ENCODE measurements at regions not wholly inside any gene's neighbourhood (a gene's known extent, or its start where the extent isn't known, plus 50 kb on each side); places are given as distances from the start of the nearest gene placed in this dataset.
A peak's percentile ranks its signal among the peaks of the same experiment; 100 is the strongest.

- DNase-seq (no peak), ATAC-seq (no peak)
- no peaks in the 10 kb centered on the region for H3K27me3 ChIP-seq
- TF ChIP-seq CTCF (IDR thresholded peaks at IDR 0.05) (no peak), POLR2A (IDR thresholded peaks at IDR 0.05) (no peak)
- H3K9me3 ChIP-seq: no peaks in the 10 kb centered on the region
- peaks cover 31% of the 10 kb centered on the region for H3K4me1 ChIP-seq
- H3K27ac ChIP-seq: no peak overlapping the region
- 88 to 94% methylated on average over 6 to 15 of the region's 17 CpGs for WGBS, 2 donors
- no peak overlapping the region for H3K4me3 ChIP-seq
- intact Hi-C loops (cut with DNase I): no loop called here
- no peaks in the 10 kb centered on the region for H3K36me3 ChIP-seq (replicated peaks in 1 of 2; ENCODE audit: insufficient read depth in 1 of 2, low read depth in 2 of 2)
These were observed 87.3 kb upstream of the CACUL1 start for GRCh38 chr10:118841881-118842605.

DNA sequence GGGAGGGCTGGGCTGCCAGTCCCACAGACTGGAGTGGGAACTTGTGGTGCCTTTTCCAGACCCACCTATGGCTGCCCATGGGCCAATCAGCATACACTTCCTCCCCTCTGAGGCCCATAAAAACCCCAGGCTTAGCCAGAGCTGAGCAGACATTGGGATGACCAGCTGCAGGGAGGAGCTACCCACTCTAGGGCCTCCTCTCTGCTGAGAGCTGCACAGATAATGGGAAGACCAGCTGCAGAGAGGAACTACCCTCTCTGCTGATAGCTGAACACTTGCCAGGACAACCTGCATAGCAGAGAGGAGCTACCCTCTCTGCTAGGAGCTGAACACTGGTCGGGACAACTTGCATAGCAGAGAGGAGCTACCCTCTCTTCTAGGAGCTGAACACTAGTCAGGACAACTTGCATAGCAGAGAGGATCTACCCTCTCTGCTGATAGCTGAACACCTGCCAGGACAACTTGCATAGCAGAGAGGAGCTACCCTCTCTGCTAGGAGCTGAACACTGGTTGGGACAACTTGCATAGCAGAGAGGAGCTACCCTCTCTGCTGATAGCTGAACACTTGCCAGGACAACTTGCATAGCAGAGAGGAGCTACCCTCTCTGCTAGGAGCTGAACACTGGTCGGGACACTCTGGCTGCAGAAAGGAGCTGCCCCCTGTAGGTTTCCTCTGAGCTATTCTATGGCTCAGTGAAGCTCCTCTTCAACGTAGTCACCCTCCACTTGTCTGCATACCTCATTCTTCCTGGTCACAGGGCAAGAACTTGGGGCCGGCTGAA, 88.3 kb upstream of the CACUL1 start:
- Histone ChIP-seq H3K27me3 (no peaks in the 10 kb centered on the region), H3K4me3 (no peak overlapping the region), H3K36me3 (replicated peaks in 1 of 2; ENCODE audit: insufficient read depth in 1 of 2, low read depth in 2 of 2) (no peaks in the 10 kb centered on the region), H3K9me3 (no peaks in the 10 kb centered on the region), H3K27ac (no peak overlapping the region), H3K4me1 (peaks cover 31% of the 10 kb centered on the region)
- 32 to 61% methylated on average over 4 of the region's 4 CpGs for WGBS, 2 donors
- DNase-seq: no peak
- intact Hi-C loops (cut with DNase I): no loop called here
- TF ChIP-seq CTCF (IDR thresholded peaks at IDR 0.05): no peak
- TF ChIP-seq POLR2A (IDR thresholded peaks at IDR 0.05): no peak
- no peak for ATAC-seq

DNA sequence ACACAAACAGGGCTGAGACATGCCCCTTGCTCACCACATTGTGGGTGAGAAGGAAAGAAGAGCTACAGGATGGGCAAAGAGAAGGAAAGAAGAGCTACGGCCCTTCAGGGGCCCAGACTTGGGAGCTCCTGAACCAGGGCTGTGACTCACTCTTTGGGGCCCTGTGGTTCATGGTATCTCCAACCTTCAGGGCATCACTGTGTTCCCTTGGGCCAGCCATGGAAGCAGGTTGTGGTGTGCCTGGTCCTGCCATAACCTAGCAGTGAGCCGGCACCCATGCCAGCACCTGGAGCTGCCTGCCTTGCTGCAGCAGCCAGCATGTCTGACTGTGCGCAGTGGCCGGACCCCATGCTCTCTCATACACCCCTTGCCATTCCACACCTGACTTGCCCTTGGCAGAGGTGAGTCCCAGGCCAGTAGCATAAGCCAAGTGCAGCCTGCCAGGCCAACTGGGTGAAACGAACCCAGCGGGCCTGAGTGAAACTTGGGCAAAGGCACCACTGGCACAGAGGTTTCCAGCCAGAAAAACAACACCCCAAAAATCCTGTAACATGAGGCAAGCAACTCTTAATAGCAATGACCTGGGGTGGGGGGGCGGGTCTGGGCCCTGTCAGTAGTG, 89.0 kb upstream of the CACUL1 start:
- WGBS, 2 donors: 95 to 100% methylated on average over 3 to 7 of the region's 7 CpGs

DNA sequence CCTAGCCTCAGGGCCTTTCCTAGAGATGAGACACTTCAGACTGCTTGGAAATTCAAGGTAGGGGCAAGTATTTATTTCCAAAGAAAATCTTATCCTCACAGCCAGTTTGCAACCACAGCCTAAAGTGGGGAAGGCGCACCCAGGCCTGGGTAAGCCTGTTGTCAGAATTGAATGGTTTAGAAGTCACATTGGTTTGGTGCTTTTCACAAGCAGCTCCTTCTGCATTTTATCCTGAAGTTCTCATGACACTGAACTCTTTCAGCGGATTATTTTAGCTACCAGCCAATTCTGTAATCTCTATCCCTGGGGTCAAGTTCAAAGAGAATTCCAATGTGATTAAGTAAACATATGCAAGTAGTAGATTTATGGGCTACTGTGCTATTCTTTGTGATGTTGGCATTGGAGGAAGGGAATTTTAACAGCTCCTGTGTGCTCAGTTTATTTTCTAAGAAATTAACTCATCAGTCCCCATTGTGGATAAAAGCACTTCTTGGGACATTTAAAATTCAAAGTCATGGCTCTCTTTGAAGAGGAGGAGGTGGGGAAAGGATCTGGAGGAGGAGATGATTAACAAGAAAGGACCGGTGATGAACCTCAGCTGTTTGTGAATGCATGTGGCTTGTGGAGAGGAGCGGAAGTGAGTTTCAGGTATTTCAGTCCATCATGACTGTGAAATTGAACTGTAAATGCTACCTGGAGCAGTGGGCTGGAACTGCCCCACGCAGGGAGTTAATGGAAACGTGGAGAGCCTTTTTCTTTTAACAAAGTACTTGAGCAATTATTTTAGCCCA, 90.2 kb upstream of the CACUL1 start:
- Histone ChIP-seq H3K27ac (peak overlapping the region; percentile 21 to 62 (median 55)), H3K9me3 (no peaks in the 10 kb centered on the region), H3K4me3 (no peak overlapping the region), H3K27me3 (no peaks in the 10 kb centered on the region), H3K36me3 (replicated peaks in 1 of 2; ENCODE audit: insufficient read depth in 1 of 2, low read depth in 2 of 2) (no peaks in the 10 kb centered on the region), H3K4me1 (peaks cover 31% of the 10 kb centered on the region)
- intact Hi-C loops (cut with DNase I): no loop called here
- TF ChIP-seq CTCF (IDR thresholded peaks at IDR 0.05) (no peak), POLR2A (IDR thresholded peaks at IDR 0.05) (no peak)
- DNase-seq: no peak
- 48 to 52% methylated on average over 6 of the region's 6 CpGs for WGBS, 2 donors
- peak; percentile 92 for ATAC-seq

More for the DNA sequence above, 89.0 kb upstream of the CACUL1 start:
- no peak for DNase-seq
- no peak for ATAC-seq
- no peak overlapping the region for H3K4me3 ChIP-seq
- intact Hi-C loops (cut with DNase I): no loop called here
- H3K27ac ChIP-seq: peak overlapping the region in 1 of 4 donors; percentile 44
- H3K36me3 ChIP-seq (replicated peaks in 1 of 2; ENCODE audit: insufficient read depth in 1 of 2, low read depth in 2 of 2): no peaks in the 10 kb centered on the region
- no peaks in the 10 kb centered on the region for H3K27me3 ChIP-seq
- no peaks in the 10 kb centered on the region for H3K9me3 ChIP-seq
- H3K4me1 ChIP-seq: peaks cover 31% of the 10 kb centered on the region
- TF ChIP-seq CTCF (IDR thresholded peaks at IDR 0.05) (no peak), POLR2A (IDR thresholded peaks at IDR 0.05) (no peak)
